AG04449 (cell line): ENCODE measurements at regions not wholly inside any gene's neighbourhood (a gene's known extent, or its start where the extent isn't known, plus 50 kb on each side); places are given as distances from the start of the nearest gene placed in this dataset.

ENCODE experiments used
- CTCF ChIA-PET: fragments of 350-600 bp; formaldehyde crosslinking; extraction: SDS; loops from one replicate; lab custom pipeline; 2021; ENCODE audit warnings: antibody characterized with exemption; lab: Yijun Ruan, JAX
- POLR2A ChIA-PET: fragments of 400-600, 350-600 bp; formaldehyde crosslinking; extraction: SDS; loops from one replicate; lab custom pipeline; 2020; ENCODE audit warnings: antibody characterized with exemption, inconsistent platforms; lab: Yijun Ruan, JAX
- DNase-seq: peaks from one replicate; pipeline ENCODE4 v3.0.0-alpha.2; 2010; ENCODE audit warnings: low read depth, low spot score
- H3K4me3 ChIP-seq: 2 replicates; pipeline ENCODE4 v1.5.1; 2011; ENCODE audit warnings: low read depth, mild to moderate bottlenecking, control low read depth, low read length
- TF ChIP-seq, protein P1 (sequence below): IDR thresholded peaks from one replicate; pipeline ENCODE4 v1.5.1; 2011; ENCODE audit warnings: mild to moderate bottlenecking, moderate library complexity, low read length, control low read depth, inconsistent platforms; ENCODE audit not compliant: insufficient read depth; ENCODE audit errors: missing control alignments

GRCh38 chr9:14530366-14530765, 162.9 kb downstream of the ZDHHC21 start:
- POLR2A ChIA-PET = no interaction called here
- H3K4me3 ChIP-seq = no peak overlapping the region
- DNase-seq = no peak
- TF ChIP-seq, protein P1, sequence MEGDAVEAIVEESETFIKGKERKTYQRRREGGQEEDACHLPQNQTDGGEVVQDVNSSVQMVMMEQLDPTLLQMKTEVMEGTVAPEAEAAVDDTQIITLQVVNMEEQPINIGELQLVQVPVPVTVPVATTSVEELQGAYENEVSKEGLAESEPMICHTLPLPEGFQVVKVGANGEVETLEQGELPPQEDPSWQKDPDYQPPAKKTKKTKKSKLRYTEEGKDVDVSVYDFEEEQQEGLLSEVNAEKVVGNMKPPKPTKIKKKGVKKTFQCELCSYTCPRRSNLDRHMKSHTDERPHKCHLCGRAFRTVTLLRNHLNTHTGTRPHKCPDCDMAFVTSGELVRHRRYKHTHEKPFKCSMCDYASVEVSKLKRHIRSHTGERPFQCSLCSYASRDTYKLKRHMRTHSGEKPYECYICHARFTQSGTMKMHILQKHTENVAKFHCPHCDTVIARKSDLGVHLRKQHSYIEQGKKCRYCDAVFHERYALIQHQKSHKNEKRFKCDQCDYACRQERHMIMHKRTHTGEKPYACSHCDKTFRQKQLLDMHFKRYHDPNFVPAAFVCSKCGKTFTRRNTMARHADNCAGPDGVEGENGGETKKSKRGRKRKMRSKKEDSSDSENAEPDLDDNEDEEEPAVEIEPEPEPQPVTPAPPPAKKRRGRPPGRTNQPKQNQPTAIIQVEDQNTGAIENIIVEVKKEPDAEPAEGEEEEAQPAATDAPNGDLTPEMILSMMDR = no peak
- CTCF ChIA-PET = no interaction called here

DNA sequence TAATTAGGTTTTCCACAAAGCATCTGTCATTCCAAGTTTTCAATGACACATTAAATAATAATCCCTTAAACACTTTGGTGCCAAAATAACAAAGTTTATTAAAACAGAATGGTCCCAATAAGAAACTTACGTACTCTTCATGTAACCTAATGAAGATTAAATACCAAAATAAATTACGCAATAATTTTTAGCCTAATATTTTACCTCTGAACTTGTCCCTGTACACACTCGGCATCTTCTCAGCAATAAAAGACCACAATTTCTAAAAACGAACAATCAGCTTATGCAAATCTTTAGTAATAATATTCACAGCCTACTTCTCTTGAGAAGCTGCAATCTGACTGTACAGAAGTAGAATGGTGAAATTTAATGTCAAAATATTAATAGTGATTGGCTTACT, 163.6 kb downstream of the ZDHHC21 start:
- TF ChIP-seq, protein P1 = no peak
- DNase-seq = no peak
- ChIA-PET POLR2A (no interaction called here), CTCF (no interaction called here)
- H3K4me3 ChIP-seq = no peak overlapping the region

DNA sequence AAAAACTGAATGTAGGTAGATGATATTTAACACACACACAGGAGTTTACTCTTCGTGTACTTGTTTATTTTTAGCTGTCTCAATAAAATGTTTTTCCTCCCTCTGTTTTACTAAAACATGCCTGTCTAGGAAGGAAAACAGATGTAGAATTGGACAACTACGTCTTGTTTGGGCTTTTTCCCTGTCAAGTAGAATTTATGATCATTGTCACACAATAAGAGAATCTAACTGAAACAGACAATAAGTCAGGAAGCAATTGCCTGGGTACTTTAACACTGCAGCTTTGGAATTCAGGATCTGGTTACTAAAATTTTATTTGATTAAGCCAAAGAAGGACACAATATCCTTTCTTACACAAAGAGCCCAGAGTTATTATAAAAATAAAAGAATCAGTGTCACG, 164.2 kb downstream of the ZDHHC21 start:
- DNase-seq = no peak
- H3K4me3 ChIP-seq = no peak overlapping the region
- CTCF ChIA-PET = no interaction called here
- TF ChIP-seq, protein P1 = no peak
- POLR2A ChIA-PET = no interaction called here

GRCh38 chr9:14526504-14526903, 166.7 kb downstream of the ZDHHC21 start:
- TF ChIP-seq, protein P1 = no peak
- POLR2A ChIA-PET = no interaction called here
- H3K4me3 ChIP-seq = no peak overlapping the region
- CTCF ChIA-PET = interaction anchor here (0.9 kb wide), 1 partner anchor 242 kb away, joined by 3 read pairs; no protein-coding TSS in a partner anchor
- no peak for DNase-seq

DNA sequence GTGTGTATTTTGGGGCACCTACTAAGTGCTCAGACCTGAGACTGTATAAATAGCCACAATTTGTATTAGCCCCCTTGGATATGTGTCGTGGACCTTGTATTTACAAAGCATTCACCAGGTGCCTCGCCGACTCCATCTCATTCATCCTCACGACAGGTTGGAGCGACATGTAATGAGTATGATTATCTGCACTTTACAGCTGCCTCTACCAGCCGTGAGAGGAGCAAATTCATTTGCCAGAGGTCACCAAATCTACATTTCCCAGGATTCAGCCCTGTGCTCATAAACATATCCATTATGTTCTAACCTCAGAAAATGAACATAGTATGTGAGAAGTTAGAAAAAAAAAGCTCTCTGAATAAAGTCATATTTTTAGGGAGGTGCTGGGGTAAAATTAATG, 167.4 kb downstream of the ZDHHC21 start:
- no peak overlapping the region for H3K4me3 ChIP-seq
- CTCF ChIA-PET = interaction anchor here (0.9 kb wide), 1 partner anchor 243 kb away, joined by 3 read pairs; no protein-coding TSS in a partner anchor
- no peak for DNase-seq
- POLR2A ChIA-PET = no interaction called here
- TF ChIP-seq, protein P1 = no peak

GRCh38 chr9:14524873-14525515, 168.2 kb downstream of the ZDHHC21 start:
- H3K4me3 ChIP-seq = no peak overlapping the region
- CTCF ChIA-PET = no interaction called here
- no peak for DNase-seq
- TF ChIP-seq, protein P1 = no peak
- POLR2A ChIA-PET = no interaction called here
